A549 (cell line): ENCODE measurements at regions not wholly inside any gene's neighbourhood (a gene's known extent, or its start where the extent isn't known, plus 50 kb on each side); places are given as distances from the start of the nearest gene placed in this dataset.

Experiments used
- ATAC-seq, 2 experiments: fragments of 200-7000 bp in 1 of 2; fragments of >200 bp in 1 of 2; cut with Nextera tagmentation in 1 of 2; cut with Tn5 transposase in 1 of 2; 3 replicates each; pipeline versions ENCODE4 v1.8.0 to v1.9.1; 2018 to 2020; ENCODE audit warnings: mild to moderate bottlenecking in 1 of 2, moderate library complexity in 1 of 2
- CTCF ChIA-PET: fragments of 300-600 bp; sonication (Branson Sonifier 250); formaldehyde crosslinking; extraction: SDS; loops from one replicate; lab custom pipeline; 2021; ENCODE audit warnings: antibody characterized with exemption, inconsistent platforms; lab: Yijun Ruan, JAX
- POLR2A ChIA-PET: fragments of 350-600 bp; formaldehyde crosslinking; extraction: SDS; loops from one replicate; lab custom pipeline; 2021; ENCODE audit warnings: antibody characterized with exemption, inconsistent platforms; lab: Yijun Ruan, JAX
- DNase-seq, 2 experiments: peaks; one replicate each; pipeline versions ENCODE4 v3.0.0 to v3.0.0-alpha.2; 2011 to 2016; ENCODE audit warnings: low read depth in 1 of 2, low spot score in 1 of 2
- FAIRE-seq: peaks from 2 replicates; lab custom pipeline; 2011; peaks lifted over from hg19 to GRCh38; lab: Jason Lieb, UNC
- H3K27ac ChIP-seq, 2 experiments: fragments of >200 bp; sonication (Bioruptor Twin); formaldehyde crosslinking; 3 replicates each; pipeline ENCODE4 v1.5.1; 2016 to 2017
- H3K4me1 ChIP-seq: fragments of >200 bp; sonication (Bioruptor Twin); formaldehyde crosslinking; 3 replicates; pipeline ENCODE4 v1.6.1; 2016
- H3K4me2 ChIP-seq: fragments of >200 bp; sonication (Bioruptor Twin); formaldehyde crosslinking; 3 replicates; pipeline ENCODE4 v1.6.1; 2016
- H3K4me3 ChIP-seq: fragments of >200 bp; sonication (Bioruptor Twin); formaldehyde crosslinking; 3 replicates; pipeline ENCODE4 v1.5.1; 2016
- H3K9me3 ChIP-seq: fragments of >200 bp; sonication (Bioruptor Twin); formaldehyde crosslinking; 3 replicates; pipeline ENCODE4 v1.6.1; 2016
- CBX8 ChIP-seq: fragments of 200-600 bp; sonication (generic); IDR thresholded peaks from 2 replicates; pipeline ENCODE4 v1.6.1; 2016
- CHD4 ChIP-seq: fragments of 200-600 bp; sonication (generic); IDR thresholded peaks from 2 replicates; pipeline ENCODE4 v1.6.1; 2016; ENCODE audit warnings: antibody characterized with exemption, mild to moderate bottlenecking, borderline replicate concordance
- CTCF ChIP-seq: fragments of >200 bp; sonication (Bioruptor Twin); formaldehyde crosslinking; IDR thresholded peaks from 3 replicates; pipeline ENCODE4 v1.5.1; 2016
- E2F6 ChIP-seq: IDR thresholded peaks from 2 replicates; pipeline ENCODE4 v1.6.1; 2012; ENCODE audit warnings: low read depth, borderline replicate concordance
- EHF ChIP-seq: fragments of 250-450 bp; sonication (Bioruptor Pico); IDR thresholded peaks from 2 replicates; pipeline ENCODE4 v1.5.0; 2020; ENCODE audit warnings: mild to moderate bottlenecking
- FOSB ChIP-seq: fragments of 250-450 bp; sonication (Bioruptor Pico); IDR thresholded peaks from 2 replicates; pipeline ENCODE4 v1.5.0; 2020; ENCODE audit warnings: mild to moderate bottlenecking, moderate library complexity
- FOXS1 ChIP-seq: fragments of 250-450 bp; sonication (Bioruptor Pico); IDR thresholded peaks from 2 replicates; pipeline ENCODE4 v1.5.0; 2020; ENCODE audit warnings: mild to moderate bottlenecking, moderate library complexity
- HES2 ChIP-seq: fragments of >200 bp; sonication (Bioruptor Twin); formaldehyde crosslinking; IDR thresholded peaks from 2 replicates; pipeline ENCODE4 v1.6.1; 2016
- HEYL ChIP-seq: fragments of 250-450 bp; sonication (Bioruptor Pico); IDR thresholded peaks from 2 replicates; pipeline ENCODE4 v1.8.0; 2021; ENCODE audit warnings: mild to moderate bottlenecking, moderate library complexity
- HMGXB4 ChIP-seq: fragments of 250-450 bp; sonication (Bioruptor Pico); IDR thresholded peaks from 2 replicates; pipeline ENCODE4 v1.5.0; 2021; ENCODE audit warnings: mild to moderate bottlenecking, moderate library complexity, borderline replicate concordance
- JUNB ChIP-seq: fragments of >200 bp; sonication (Bioruptor Twin); formaldehyde crosslinking; IDR thresholded peaks from 2 replicates; pipeline ENCODE4 v1.6.1; 2016
- KDM1A ChIP-seq: fragments of 200-600 bp; sonication (generic); IDR thresholded peaks from 2 replicates; pipeline ENCODE4 v1.6.1; 2016; ENCODE audit warnings: low read depth, mild to moderate bottlenecking
- MAZ ChIP-seq: fragments of 150-350 bp; IDR thresholded peaks from 2 replicates; pipeline ENCODE4 v1.6.1; 2014; ENCODE audit warnings: antibody characterized with exemption, low read depth, low read length, borderline replicate concordance
- MYC ChIP-seq: IDR thresholded peaks from 2 replicates; pipeline ENCODE4 v1.6.1; 2012; ENCODE audit warnings: mild to moderate bottlenecking, inconsistent platforms, low read length, improper control_type of control experiment, borderline replicate concordance
- NR3C1 ChIP-seq: fragments of >200 bp; sonication (Bioruptor Twin); formaldehyde crosslinking; IDR thresholded peaks from 3 replicates; pipeline ENCODE4 v1.6.1; 2017
- POLR2AphosphoS2 ChIP-seq: conservative IDR thresholded peaks from 2 replicates; pipeline ENCODE4 v1.6.1; 2012; ENCODE audit warnings: low read length, improper control_type of control experiment, inconsistent platforms
- REST ChIP-seq: fragments of 200-600 bp; sonication (generic); IDR thresholded peaks from 2 replicates; pipeline ENCODE4 v1.6.1; 2016; ENCODE audit warnings: antibody characterized with exemption, mild to moderate bottlenecking, moderate library complexity
- RNF2 ChIP-seq: fragments of 200-600 bp; sonication (generic); IDR thresholded peaks from 2 replicates; pipeline ENCODE4 v1.6.1; 2016; ENCODE audit warnings: low read depth, mild to moderate bottlenecking, antibody characterized with exemption, moderate library complexity, borderline replicate concordance
- SREBF2 ChIP-seq: fragments of 450-650 bp; IDR thresholded peaks from 2 replicates; pipeline ENCODE4 v1.6.1; 2014; ENCODE audit warnings: mild to moderate bottlenecking, moderate library complexity
- TP53 ChIP-seq: fragments of 250-450 bp; sonication (Bioruptor Pico); IDR thresholded peaks from 2 replicates; pipeline ENCODE4 v1.5.0; 2021; ENCODE audit warnings: mild to moderate bottlenecking, moderate library complexity
- USF2 ChIP-seq: fragments of 450-650 bp; IDR thresholded peaks from 2 replicates; pipeline ENCODE4 v1.6.1; 2014; ENCODE audit warnings: antibody characterized with exemption
- ZC3H11A ChIP-seq: fragments of 450-650 bp; IDR thresholded peaks from 2 replicates; pipeline ENCODE4 v1.6.1; 2014; ENCODE audit warnings: antibody characterized with exemption, mild to moderate bottlenecking
- WGBS: methylation state at CpG from one replicate; pipeline ENCODE4 v1.1.6; 2017; ENCODE audit errors: missing lambda C conversion rate; 5-methylcytosine and 5-hydroxymethylcytosine counted together

- 0% methylated on average over 1 of the region's 1 CpG for WGBS
- FAIRE-seq = no peak
- POLR2A ChIA-PET = no interaction called here
- H3K4me2 ChIP-seq = no peak overlapping the region
- TF ChIP-seq HMGXB4 (CRISPR knock-in tag) = no peak
- TF ChIP-seq MAZ = no peak
- TF ChIP-seq HES2 = no peak
- TF ChIP-seq USF2 = no peak
- TF ChIP-seq KDM1A = no peak
- TF ChIP-seq RNF2 = no peak
- TF ChIP-seq NR3C1 = no peak
- no peak for TF ChIP-seq CBX8
- TF ChIP-seq POLR2AphosphoS2 = no peak
- TF ChIP-seq CHD4 = no peak
- no peak for TF ChIP-seq REST
- TF ChIP-seq FOXS1 (CRISPR knock-in tag) = no peak
- TF ChIP-seq JUNB = no peak
- no peak for TF ChIP-seq HEYL (CRISPR knock-in tag)
- TF ChIP-seq ZC3H11A = no peak
- no peak for TF ChIP-seq TP53 (CRISPR knock-in tag)
- TF ChIP-seq FOSB (CRISPR knock-in tag) = no peak
- no peak for DNase-seq
- 0 out of 3 replicates have a peak, but pooled peaks cover 8% of the 10 kb centered on the region for H3K4me1 ChIP-seq
- peaks cover 27% of the 10 kb centered on the region for H3K9me3 ChIP-seq
- ATAC-seq = no peak
- CTCF ChIA-PET = interaction anchor here (1.1 kb wide), 1 partner anchor 10 kb away, joined by 4 read pairs; no protein-coding TSS in a partner anchor
- no peak overlapping the region for H3K27ac ChIP-seq
- H3K4me3 ChIP-seq = no peak overlapping the region
Observed at GRCh38 chr7:45999541-45999940, 78.5 kb upstream of the IGFBP3 start.

GRCh38 chr7:45998506-45998905 is 77.4 kb upstream of the IGFBP3 start:
- 86% methylated on average over 1 of the region's 1 CpG for whole genome bisulfite sequencing
- no peak for DNase-seq
- POLR2A ChIA-PET = interaction anchor here (0.6 kb wide), 1 partner anchor 33 kb away, joined by 3 read pairs; no protein-coding TSS in a partner anchor
- CTCF ChIA-PET = interaction anchor here (0.8 to 1.1 kb wide), 2 partner anchors 11 to 76 kb away, joined by 4 read pairs; no protein-coding TSS in a partner anchor
- Histone ChIP-seq H3K4me2 (no peak overlapping the region), H3K27ac (no peak overlapping the region), H3K9me3 (peaks cover 30% of the 10 kb centered on the region), H3K4me1 (no peaks in the 10 kb centered on the region), H3K4me3 (no peak overlapping the region)
- FAIRE-seq = no peak
- no peak for TF ChIP-seq EHF
- TF ChIP-seq MYC = no peak
- no peak for TF ChIP-seq POLR2AphosphoS2
- no peak for TF ChIP-seq SREBF2
- no peak for TF ChIP-seq E2F6
- no peak for TF ChIP-seq MAZ
- TF ChIP-seq ZC3H11A = no peak
- TF ChIP-seq FOXS1 (CRISPR knock-in tag) = no peak
- no peak for TF ChIP-seq CTCF
- no peak for ATAC-seq
